ENCODE measurements at regions not wholly inside any gene's neighbourhood (a gene's known extent, or its start where the extent isn't known, plus 50 kb on each side); places are given as distances from the start of the nearest gene placed in this dataset.

DNA sequence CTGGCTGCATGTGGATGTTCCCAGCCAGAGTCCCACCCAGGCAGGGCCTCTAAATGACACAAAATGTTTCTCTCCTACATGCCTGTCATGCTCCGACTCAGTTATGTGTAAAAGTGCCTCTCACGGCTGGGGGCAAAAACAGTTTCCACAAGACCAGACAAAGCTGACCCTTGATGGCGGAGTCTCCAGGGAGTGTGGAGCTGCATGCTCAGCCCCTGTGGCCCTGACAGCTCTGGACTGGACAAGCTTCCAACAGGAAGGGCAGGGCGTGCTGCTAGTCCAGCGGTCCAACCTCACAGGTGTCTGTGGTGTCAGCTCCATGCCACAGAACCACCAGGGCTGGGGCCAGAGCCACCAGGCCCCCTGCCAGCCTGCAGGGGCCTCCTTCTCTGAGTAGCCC is 149.6 kb downstream of the CRYBB2 start:
- TF ChIP-seq, protein P1, sequence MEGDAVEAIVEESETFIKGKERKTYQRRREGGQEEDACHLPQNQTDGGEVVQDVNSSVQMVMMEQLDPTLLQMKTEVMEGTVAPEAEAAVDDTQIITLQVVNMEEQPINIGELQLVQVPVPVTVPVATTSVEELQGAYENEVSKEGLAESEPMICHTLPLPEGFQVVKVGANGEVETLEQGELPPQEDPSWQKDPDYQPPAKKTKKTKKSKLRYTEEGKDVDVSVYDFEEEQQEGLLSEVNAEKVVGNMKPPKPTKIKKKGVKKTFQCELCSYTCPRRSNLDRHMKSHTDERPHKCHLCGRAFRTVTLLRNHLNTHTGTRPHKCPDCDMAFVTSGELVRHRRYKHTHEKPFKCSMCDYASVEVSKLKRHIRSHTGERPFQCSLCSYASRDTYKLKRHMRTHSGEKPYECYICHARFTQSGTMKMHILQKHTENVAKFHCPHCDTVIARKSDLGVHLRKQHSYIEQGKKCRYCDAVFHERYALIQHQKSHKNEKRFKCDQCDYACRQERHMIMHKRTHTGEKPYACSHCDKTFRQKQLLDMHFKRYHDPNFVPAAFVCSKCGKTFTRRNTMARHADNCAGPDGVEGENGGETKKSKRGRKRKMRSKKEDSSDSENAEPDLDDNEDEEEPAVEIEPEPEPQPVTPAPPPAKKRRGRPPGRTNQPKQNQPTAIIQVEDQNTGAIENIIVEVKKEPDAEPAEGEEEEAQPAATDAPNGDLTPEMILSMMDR (IDR thresholded peaks at IDR 0.05; ENCODE audit: low read depth, low read length) = no peak
- no peak for DNase-seq
- Histone ChIP-seq H3K27me3 (ENCODE audit: insufficient read depth, low read depth, severe bottlenecking) (no peaks in the 10 kb centered on the region), H3K27ac (no peak overlapping the region), H3K36me3 (peaks cover 25% of the 10 kb centered on the region), H3K9me3 (ENCODE audit: severe bottlenecking) (no peaks in the 10 kb centered on the region), H3K4me3 (ENCODE audit: low read depth, low read length) (no peak overlapping the region)

DNA sequence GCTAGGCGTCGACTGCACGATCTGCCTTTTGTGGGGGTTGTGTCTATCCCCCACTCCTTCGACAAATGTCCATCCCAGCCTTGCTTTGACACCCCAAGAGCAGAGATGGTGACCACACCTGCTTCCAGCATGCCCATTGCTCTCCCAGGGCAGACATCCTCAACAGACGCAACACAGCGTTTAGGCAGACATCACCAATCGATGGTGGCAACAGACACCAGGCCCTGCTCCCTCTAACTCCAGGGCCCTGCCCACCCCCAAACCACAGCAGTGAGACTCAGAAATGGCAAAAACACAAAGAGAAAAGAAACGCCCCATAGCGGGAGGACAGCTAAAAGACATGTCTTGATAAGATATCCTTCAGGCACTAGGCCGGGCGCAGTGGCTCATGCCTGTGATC is 150.9 kb downstream of the CRYBB2 start:
- Histone ChIP-seq H3K4me3 (ENCODE audit: low read depth, low read length) (no peak overlapping the region), H3K27me3 (ENCODE audit: insufficient read depth, low read depth, severe bottlenecking) (no peaks in the 10 kb centered on the region), H3K9me3 (ENCODE audit: severe bottlenecking) (no peaks in the 10 kb centered on the region), H3K27ac (no peak overlapping the region), H3K36me3 (peaks cover 26% of the 10 kb centered on the region)
- TF ChIP-seq, protein P1 (IDR thresholded peaks at IDR 0.05; ENCODE audit: low read depth, low read length) = no peak
- DNase-seq = no peak

DNA sequence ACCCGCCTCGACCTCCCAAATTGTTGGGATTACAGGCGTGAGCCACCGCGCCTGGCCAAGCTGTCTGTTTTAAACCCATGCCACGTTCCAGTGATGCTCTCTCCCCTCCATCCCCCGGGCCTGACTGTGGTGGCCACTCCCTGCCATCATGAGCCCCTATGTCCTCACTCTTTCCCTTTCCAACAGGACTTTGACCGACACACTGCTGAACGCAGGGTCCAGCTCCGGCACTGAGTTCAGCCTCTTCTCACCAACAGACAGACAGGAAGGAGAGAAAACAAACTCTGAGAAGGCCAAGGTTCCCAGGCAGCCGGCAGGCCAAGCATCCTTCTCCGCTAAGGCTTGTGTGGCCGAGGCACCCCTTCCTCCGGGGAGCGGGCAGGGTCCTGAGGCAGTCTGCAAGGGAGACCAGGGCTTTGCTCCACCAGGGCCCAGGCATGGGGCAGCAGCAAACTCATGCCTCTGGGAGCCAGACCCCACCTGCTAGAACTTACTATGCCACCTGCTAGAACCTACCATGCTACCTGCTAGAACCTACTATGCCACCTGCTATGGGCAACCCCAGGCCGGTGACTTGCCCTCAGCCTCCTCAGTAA is 152.7 kb downstream of the CRYBB2 start:
- Histone ChIP-seq H3K9me3 (ENCODE audit: severe bottlenecking) (no peaks in the 10 kb centered on the region), H3K27me3 (ENCODE audit: insufficient read depth, low read depth, severe bottlenecking) (no peaks in the 10 kb centered on the region), H3K4me3 (ENCODE audit: low read depth, low read length) (no peak overlapping the region), H3K36me3 (peaks cover 26% of the 10 kb centered on the region), H3K27ac (no peak overlapping the region)
- no peak for DNase-seq
- TF ChIP-seq, protein P1 (IDR thresholded peaks at IDR 0.05; ENCODE audit: low read depth, low read length) = no peak

DNA sequence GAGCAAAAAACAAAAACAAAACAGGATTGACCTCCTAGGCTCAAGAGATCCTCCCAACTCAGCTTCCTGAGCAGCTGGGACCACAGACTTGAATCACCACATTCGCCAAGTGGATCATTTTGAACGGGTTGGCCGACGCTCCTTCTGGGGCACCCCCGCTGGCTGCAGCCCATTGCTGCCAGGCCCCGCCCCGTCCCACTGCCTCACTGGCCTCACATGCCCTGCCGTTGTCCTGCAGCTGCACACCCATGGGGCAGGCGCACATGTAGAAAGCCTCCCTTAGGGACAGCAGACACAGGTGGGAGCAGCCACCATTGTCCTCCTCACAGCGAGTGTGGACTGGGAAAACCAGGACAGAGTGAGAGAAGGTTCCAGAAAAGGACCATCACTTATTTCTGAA is 154.5 kb downstream of the CRYBB2 start:
- Histone ChIP-seq H3K27me3 (ENCODE audit: insufficient read depth, low read depth, severe bottlenecking) (no peaks in the 10 kb centered on the region), H3K9me3 (ENCODE audit: severe bottlenecking) (no peaks in the 10 kb centered on the region), H3K4me3 (ENCODE audit: low read depth, low read length) (no peak overlapping the region), H3K27ac (no peak overlapping the region), H3K36me3 (peaks cover 43% of the 10 kb centered on the region)
- TF ChIP-seq, protein P1 (IDR thresholded peaks at IDR 0.05; ENCODE audit: low read depth, low read length) = no peak
- DNase-seq = no peak

DNA sequence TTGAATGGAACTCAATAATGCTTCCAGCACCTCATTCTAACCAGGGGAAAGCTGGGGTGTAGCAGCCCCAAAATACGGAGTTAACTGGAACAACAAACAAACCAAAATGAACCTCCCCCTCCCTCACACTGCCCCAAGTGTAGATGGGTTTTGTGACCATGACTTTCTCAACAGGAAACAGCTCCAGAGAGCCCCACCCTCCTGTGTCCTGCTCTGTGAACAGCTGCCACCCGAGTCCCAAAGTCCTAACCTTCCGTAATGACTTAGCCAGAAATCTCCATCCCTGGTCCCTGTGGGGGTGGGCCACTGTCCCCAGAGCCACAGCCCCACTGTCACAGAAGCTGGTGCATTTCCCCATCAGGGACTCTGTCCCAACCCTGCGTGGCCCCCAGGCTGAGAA is 155.4 kb downstream of the CRYBB2 start:
- Histone ChIP-seq H3K27ac (no peak overlapping the region), H3K27me3 (ENCODE audit: insufficient read depth, low read depth, severe bottlenecking) (no peaks in the 10 kb centered on the region), H3K9me3 (ENCODE audit: severe bottlenecking) (peaks cover under 1% of the 10 kb centered on the region), H3K4me3 (ENCODE audit: low read depth, low read length) (no peak overlapping the region), H3K36me3 (peaks cover 52% of the 10 kb centered on the region)
- DNase-seq = no peak
- TF ChIP-seq, protein P1 (IDR thresholded peaks at IDR 0.05; ENCODE audit: low read depth, low read length) = no peak

DNA sequence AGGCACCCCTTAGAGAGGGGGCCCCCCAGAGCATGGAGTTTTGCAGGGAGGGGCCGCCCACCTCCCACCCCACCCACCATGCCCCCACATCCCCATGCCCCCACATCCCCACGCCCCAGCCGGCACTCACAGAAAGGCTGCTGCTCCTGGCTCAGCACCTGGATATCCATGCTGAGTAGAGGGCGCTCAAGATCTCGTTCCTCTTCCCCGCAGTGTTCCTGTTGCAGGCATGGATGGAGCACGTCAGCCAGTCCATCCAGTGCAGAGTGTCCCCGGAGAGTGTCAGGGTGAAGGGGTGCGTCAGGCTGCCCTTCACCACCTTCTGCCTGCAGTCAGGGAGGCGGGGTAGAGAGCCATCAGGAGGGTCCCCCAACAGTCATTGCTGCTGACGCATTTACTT is 156.2 kb downstream of the CRYBB2 start:
- TF ChIP-seq, protein P1 (IDR thresholded peaks at IDR 0.05; ENCODE audit: low read depth, low read length) = peak; percentile 25; the same call in 1 of the 2 replicates
- DNase-seq = no peak
- H3K9me3 ChIP-seq (ENCODE audit: severe bottlenecking) = peaks cover 9% of the 10 kb centered on the region
- H3K4me3 ChIP-seq (ENCODE audit: low read depth, low read length) = no peak overlapping the region
- H3K27me3 ChIP-seq (ENCODE audit: insufficient read depth, low read depth, severe bottlenecking) = no peaks in the 10 kb centered on the region
- H3K36me3 ChIP-seq = peaks cover 54% of the 10 kb centered on the region
- no peak overlapping the region for H3K27ac ChIP-seq
